MM.1S (cell line): ENCODE measurements at regions not wholly inside any gene's neighbourhood (a gene's known extent, or its start where the extent isn't known, plus 50 kb on each side); places are given as distances from the start of the nearest gene placed in this dataset.
"Not testable (repeated sequence)": the region's sequence is repeated elsewhere in the genome, so short reads cannot be mapped to it uniquely, and the experiment has no call there.

Experiments used
- CTCF ChIP-seq: fragments of 300-600 bp; sonication (generic); IDR thresholded peaks from 2 replicates; pipeline ENCODE4 v1.5.1; 2016; ENCODE audit warnings: antibody characterized with exemption, low read length, mixed read lengths
- EZH2 ChIP-seq: fragments of 300-600 bp; sonication (generic); optimal IDR thresholded peaks from 2 replicates; pipeline ENCODE3; 2017; ENCODE audit warnings: low read depth, mild to moderate bottlenecking, antibody characterized with exemption, low read length, mixed read lengths

DNA sequence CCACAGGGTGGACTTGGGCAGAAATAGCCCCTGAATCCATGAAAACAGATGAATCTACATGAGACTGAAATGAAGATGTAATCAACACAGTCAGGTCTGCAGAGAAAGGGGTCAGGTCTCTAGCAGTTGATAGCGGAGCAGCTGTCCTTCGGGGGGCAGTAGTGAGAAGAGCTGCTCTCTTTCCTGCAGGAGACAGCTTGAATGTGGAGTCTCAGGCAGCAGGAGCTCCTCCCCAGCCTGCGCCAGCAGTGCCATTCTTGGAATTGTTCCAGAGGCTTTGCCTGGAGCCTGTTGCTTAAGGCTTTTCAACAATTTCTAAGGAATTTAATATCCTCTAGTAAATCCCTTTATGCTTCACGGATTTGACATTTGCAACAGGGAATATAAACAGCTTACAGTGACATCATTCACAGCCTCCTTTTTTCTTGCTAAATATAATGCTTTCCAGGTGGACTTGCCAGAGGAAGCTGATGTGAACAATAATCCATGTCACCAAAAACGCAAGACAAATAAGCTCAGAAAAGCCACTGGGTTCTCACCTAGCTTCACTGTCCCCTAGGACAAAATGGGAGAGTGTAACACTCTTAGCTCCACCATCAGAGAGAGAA lies 1535.1 kb downstream of the RPIA start:
- 0 out of 2 replicates have a peak, but pooled peaks have one; percentile 5 for TF ChIP-seq CTCF
- TF ChIP-seq EZH2: not testable (repeated sequence)
